GM18909 (cell line): ENCODE measurements at regions not wholly inside any gene's neighbourhood (a gene's known extent, or its start where the extent isn't known, plus 50 kb on each side); places are given as distances from the start of the nearest gene placed in this dataset.

Experiments used
- ATAC-seq: cut with Tn5 transposase; IDR thresholded peaks from one replicate; pipeline ENCODE4 v1.9.1; 2021; ENCODE audit warnings: mild to moderate bottlenecking; ENCODE audit not compliant: unreplicated experiment, poor library complexity

DNA sequence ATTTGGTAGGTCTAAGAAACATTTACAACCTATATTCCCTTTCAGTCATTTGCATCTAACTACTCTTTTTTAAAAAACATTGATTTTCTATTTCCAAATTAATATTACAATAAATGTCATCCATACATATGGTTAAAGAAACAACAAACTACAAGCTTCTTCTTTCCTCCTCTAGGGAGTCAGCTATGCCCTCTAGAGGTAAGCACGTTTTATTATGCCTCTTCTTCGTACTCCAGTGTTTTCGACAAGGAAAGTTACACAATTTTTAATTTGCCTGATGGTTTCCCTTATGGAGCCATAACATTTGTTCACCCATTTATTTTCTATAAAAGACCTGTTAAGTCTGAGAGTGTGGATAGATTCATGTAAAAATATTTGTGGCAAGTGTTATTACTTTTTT lies 183.4 kb upstream of the CDH7 start:
- no peak for ATAC-seq

GRCh38 chr18:65548316-65548715 lies 202.5 kb upstream of the CDH7 start:
- ATAC-seq, result no peak

- no peak for ATAC-seq
Measured at GRCh38 chr18:65547046-65547445, 203.8 kb upstream of the CDH7 start.

DNA sequence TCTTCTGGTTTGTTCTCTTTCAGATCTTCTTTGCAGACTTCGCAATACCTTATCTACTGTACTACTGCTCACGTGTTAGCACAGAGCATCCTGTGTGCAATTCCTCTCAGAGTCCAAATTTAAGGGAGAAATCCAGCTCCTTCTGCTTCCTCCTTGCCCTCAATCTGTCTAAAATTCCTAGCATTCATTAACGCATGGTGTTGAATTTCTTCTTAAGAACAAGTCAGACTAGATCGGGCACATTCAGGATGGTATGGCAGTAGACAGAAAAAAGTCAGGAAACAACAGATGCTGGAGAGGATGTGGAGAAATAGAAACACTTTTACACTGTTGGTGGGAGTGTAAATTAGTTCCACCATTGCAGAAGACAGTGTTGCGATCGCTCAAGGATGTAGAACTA lies 206.1 kb upstream of the CDH7 start:
- no peak for ATAC-seq

- ATAC-seq, result no peak
Measured at GRCh38 chr18:65527879-65528633, 222.8 kb upstream of the CDH7 start.

DNA sequence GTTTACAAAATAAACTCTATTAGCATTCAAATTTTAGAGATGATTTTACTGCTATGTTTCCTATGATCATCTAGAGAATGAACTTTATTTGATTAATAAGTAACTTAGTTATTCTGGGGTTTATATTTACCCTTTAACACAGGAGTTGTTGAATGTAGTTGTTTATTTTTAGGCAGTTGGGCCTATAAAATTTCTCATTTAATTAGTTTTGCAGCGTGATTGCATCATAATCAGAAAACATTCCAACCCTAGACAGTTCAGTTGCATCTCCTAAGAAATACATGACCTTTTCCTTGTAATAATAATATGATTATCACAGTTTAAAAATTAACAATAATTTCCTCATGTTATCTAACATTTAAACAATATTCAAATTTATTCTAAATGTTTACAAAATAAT lies 224.7 kb upstream of the CDH7 start:
- ATAC-seq, result no peak

DNA sequence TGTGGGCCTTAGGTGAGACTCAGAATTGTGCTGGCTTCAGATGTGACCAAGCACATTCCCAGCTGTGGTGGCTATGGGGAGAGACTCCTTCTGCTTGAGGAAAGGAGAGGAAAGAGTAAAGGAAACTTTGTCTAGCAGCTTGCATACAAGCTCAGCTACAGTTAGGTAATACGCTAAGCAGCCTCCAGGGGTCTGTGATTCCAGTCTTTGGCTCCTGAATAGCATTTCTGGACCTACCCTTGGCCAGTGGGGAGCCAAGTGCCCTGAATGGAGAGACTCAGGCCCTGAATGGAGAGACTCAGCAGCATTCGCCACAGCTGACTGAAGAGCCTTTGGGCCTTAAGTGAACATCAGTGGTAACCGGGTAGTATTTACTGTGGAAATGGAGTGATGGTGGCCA lies 227.4 kb upstream of the CDH7 start:
- ATAC-seq, result no peak

DNA sequence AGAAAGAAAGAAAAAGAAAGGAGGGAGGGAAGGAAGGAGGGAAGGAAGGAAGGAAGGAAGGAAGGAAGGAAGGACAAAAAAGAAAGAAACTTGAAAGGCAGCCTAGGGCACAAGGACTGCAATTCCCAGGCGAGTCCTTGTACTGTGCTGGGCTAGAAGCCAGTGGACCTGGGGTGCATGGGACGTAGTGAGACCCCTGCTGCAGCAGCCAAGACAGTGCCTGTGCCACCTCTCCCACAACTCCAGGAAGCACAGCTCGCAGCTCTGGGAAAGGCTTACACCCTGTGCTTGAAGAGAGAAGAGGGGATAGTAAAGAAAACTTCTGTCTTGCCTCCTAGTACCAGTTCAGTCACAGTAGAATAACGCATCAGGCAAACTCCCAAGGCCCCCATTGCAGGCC lies 227.9 kb upstream of the CDH7 start:
- no peak for ATAC-seq

DNA sequence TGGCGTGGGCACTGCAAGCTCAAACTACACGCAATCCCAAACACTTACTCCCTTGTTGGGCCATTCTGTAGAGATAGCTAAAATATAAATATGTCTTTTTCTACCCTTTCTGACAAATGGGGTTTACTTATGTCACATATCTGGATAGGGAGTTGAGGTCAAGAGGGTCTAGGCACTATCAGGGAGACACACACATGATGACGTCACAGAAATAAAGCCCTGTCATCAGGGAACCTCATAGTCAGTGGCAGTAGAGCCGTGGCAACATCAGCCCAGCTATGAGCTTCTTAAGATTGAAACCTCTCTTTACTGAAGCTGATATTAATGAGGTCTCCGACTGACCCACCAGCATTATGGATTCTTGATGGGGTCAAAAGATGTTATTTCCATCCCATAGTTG lies 234.6 kb upstream of the CDH7 start:
- no peak for ATAC-seq

GRCh38 chr18:65498605-65499004 lies 252.2 kb upstream of the CDH7 start:
- ATAC-seq, result no peak

GRCh38 chr18:65487569-65487968 lies 263.2 kb upstream of the CDH7 start:
- no peak for ATAC-seq

- no peak for ATAC-seq
Measured at GRCh38 chr18:65477455-65477854, 273.4 kb upstream of the CDH7 start.

- ATAC-seq, result no peak
Measured at GRCh38 chr18:65468881-65469280, 281.9 kb upstream of the CDH7 start.

DNA sequence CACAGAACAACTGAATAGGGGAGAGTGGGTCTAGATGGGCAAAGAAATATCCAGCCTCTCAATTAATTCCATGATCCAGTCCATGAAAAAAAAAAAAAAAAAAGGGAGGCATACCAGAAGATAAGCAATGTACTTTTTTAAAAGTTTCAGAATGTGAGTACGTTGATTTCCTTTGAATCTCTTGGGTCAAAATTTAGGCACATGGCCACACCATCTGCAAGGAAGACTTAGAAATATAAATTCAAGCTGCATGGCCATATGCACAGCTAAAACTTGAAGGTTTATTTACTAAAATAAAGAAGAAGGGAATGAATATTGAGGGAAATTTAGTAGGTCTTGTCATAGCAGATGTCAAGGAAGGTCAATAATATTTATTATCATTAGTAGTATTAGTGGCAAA lies 286.5 kb upstream of the CDH7 start:
- ATAC-seq, result no peak

- no peak for ATAC-seq
Measured at GRCh38 chr18:65459741-65460140, 291.1 kb upstream of the CDH7 start.

GRCh38 chr18:65458871-65459270 lies 291.9 kb upstream of the CDH7 start:
- no peak for ATAC-seq

DNA sequence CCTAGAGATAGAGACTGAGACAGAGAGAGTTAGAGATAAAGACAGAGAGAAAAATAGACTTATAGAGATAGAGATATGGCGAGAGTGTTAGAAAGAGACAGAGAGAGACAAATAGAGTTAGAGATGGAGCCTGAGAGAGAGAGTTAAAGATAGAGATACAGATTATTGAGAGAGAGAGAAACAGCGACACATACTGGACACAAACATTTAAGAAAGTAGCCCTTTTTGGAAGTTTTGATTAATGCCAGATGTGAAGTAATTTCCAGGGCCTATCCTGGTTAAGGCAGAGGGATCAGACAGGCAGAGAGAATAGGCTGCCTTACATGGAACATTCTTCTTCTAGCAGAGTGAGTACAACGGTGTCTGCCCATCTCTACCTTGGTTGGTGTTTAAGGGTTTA lies 311.6 kb upstream of the CDH7 start:
- no peak for ATAC-seq

- ATAC-seq, result no peak
Measured at GRCh38 chr18:65436430-65436829, 314.4 kb upstream of the CDH7 start.

- ATAC-seq, result no peak
Measured at GRCh38 chr18:65435534-65435933, 315.3 kb upstream of the CDH7 start.

DNA sequence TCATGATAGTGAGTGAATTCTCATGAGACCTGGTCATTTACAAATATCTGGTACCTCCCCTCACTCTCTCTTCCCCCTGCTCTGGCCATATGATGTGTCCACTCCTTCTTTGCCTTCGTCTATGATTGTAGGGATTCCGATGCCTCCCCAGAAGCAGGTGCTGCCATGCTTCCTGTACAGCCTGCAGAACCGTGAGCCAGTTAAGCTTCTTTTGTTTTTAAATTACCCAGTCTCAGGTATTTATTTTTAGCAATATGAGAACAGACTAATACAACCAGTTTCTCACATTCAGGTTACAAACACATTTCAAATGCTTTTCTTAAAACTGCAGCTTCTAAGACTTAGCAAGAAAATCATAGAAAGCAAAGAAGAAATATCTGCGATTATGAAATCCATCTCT lies 321.2 kb upstream of the CDH7 start:
- ATAC-seq, result no peak

GRCh38 chr18:65425366-65425765 lies 325.4 kb upstream of the CDH7 start:
- no peak for ATAC-seq

DNA sequence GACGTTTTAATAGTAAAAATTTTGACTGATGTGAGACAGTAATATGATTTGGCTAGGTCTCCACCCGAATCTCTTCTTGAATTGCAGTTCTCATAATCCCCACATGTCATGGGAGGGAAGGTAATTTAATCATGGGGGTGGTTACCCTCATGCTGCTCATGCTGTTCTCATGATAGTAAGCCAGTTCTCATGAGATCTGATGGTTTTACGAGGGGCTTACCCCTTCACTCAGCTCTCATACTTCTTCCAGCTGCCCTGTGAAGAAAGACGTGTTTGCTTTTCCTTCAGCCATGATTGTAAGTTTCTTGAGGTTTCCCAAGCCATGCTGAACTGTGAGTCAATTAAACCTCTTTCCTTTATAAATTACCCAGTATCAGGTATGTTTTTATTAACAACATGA lies 327.0 kb upstream of the CDH7 start:
- no peak for ATAC-seq
